ENCODE measurements at regions not wholly inside any gene's neighbourhood (a gene's known extent, or its start where the extent isn't known, plus 50 kb on each side); places are given as distances from the start of the nearest gene placed in this dataset.

GRCh38 chr20:52348434-52348833, 156.9 kb upstream of the ZFP64 start:
- TF ChIP-seq POLR2A (IDR thresholded peaks at IDR 0.05; ENCODE audit: low read depth, low read length) (no peak), POLR2AphosphoS5 (IDR thresholded peaks at IDR 0.05; ENCODE audit: low read depth, low read length) (no peak), TAF1 (IDR thresholded peaks at IDR 0.05; ENCODE audit: low read depth, low read length) (no peak), SPI1 (IDR thresholded peaks at IDR 0.05; ENCODE audit: low read depth, low read length) (no peak)
